ENCODE measurements at regions not wholly inside any gene's neighbourhood (a gene's known extent, or its start where the extent isn't known, plus 50 kb on each side); places are given as distances from the start of the nearest gene placed in this dataset.

- no peak for DNase-seq (ENCODE audit: low read depth)
- no peak overlapping the region for H3K4me3 ChIP-seq (ENCODE audit: low read depth, low read length)
- TF ChIP-seq, protein P1, sequence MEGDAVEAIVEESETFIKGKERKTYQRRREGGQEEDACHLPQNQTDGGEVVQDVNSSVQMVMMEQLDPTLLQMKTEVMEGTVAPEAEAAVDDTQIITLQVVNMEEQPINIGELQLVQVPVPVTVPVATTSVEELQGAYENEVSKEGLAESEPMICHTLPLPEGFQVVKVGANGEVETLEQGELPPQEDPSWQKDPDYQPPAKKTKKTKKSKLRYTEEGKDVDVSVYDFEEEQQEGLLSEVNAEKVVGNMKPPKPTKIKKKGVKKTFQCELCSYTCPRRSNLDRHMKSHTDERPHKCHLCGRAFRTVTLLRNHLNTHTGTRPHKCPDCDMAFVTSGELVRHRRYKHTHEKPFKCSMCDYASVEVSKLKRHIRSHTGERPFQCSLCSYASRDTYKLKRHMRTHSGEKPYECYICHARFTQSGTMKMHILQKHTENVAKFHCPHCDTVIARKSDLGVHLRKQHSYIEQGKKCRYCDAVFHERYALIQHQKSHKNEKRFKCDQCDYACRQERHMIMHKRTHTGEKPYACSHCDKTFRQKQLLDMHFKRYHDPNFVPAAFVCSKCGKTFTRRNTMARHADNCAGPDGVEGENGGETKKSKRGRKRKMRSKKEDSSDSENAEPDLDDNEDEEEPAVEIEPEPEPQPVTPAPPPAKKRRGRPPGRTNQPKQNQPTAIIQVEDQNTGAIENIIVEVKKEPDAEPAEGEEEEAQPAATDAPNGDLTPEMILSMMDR (IDR thresholded peaks at IDR 0.05; ENCODE audit: insufficient read depth, low read length, poor library complexity, severe bottlenecking) = no peak
- H3K27me3 ChIP-seq (ENCODE audit: control insufficient read depth, insufficient read depth, low read length) = no peaks in the 10 kb centered on the region
- no peaks in the 10 kb centered on the region for H3K36me3 ChIP-seq (ENCODE audit: control insufficient read depth, insufficient read depth, low read length)
Observed at GRCh38 chr2:18349421-18349820, 211.0 kb downstream of the RDH14 start.

- H3K4me3 ChIP-seq (ENCODE audit: low read depth, low read length) = no peak overlapping the region
- TF ChIP-seq, protein P1 (IDR thresholded peaks at IDR 0.05; ENCODE audit: insufficient read depth, low read length, poor library complexity, severe bottlenecking) = no peak
- DNase-seq (ENCODE audit: low read depth) = no peak
- no peaks in the 10 kb centered on the region for H3K27me3 ChIP-seq (ENCODE audit: control insufficient read depth, insufficient read depth, low read length)
- H3K36me3 ChIP-seq (ENCODE audit: control insufficient read depth, insufficient read depth, low read length) = no peaks in the 10 kb centered on the region
Observed at GRCh38 chr2:18346874-18347273, 213.6 kb downstream of the RDH14 start.

DNA sequence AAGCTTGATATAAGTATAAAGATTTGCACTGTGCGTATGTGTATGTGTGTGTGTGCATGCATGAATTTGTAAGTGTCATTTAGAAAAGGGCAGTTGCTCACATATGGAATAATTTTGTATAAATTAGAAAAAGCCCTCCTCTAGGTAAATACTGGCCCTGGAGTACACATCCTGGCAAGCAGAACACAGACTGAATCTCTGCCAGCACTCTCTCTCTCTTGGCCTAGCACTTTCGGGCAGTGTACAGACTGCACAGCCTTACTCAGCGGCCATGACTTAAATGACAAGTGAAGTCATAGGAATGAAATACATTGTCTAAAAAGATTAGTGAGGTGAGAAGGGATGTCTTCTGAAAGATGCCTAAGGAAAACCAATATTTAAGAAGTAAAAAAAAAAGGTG lies 214.1 kb downstream of the RDH14 start:
- H3K36me3 ChIP-seq (ENCODE audit: control insufficient read depth, insufficient read depth, low read length) = no peaks in the 10 kb centered on the region
- DNase-seq (ENCODE audit: low read depth) = no peak
- no peaks in the 10 kb centered on the region for H3K27me3 ChIP-seq (ENCODE audit: control insufficient read depth, insufficient read depth, low read length)
- TF ChIP-seq, protein P1 (IDR thresholded peaks at IDR 0.05; ENCODE audit: insufficient read depth, low read length, poor library complexity, severe bottlenecking) = no peak
- H3K4me3 ChIP-seq (ENCODE audit: low read depth, low read length) = no peak overlapping the region

DNA sequence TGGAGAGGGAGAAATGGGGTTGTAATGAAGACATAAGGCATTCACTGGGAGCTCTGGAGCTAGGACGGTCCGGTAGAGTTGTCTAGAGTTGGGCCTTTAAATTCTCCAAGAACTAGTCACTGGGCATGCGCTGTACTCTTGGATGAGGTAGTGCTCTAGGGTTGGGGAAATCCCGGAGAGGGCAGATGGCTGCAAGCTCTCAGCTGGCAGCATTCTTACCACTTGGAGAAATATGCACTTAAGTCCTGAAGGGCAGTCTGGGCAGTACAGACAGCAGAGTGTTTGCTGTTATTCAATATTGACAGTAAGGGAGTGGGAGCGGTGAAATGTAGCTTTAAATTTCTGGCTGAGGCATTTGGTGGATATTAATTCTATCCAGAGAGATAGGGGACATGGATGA lies 214.6 kb downstream of the RDH14 start:
- TF ChIP-seq, protein P1 (IDR thresholded peaks at IDR 0.05; ENCODE audit: insufficient read depth, low read length, poor library complexity, severe bottlenecking) = no peak
- H3K4me3 ChIP-seq (ENCODE audit: low read depth, low read length) = no peak overlapping the region
- no peaks in the 10 kb centered on the region for H3K36me3 ChIP-seq (ENCODE audit: control insufficient read depth, insufficient read depth, low read length)
- no peaks in the 10 kb centered on the region for H3K27me3 ChIP-seq (ENCODE audit: control insufficient read depth, insufficient read depth, low read length)
- DNase-seq (ENCODE audit: low read depth) = peak; percentile 55

DNA sequence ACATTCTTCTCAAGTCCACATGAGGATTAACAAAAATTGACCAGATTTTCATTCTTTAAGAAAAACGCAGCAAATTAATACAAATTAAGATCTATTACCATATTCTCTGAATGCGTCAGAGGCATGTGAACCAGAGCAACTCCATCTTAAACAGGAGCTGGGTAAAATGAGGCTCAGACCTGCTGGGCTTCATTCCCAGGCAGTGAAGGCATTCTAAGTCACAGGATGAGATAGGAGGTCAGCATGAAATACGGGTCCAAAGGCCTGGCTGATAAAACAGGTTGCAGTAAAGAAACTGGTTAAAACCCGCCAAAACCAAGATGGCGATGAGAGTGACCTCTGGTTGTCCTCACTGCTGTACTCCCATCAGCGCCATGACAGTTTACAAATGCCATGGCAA lies 217.6 kb downstream of the RDH14 start:
- TF ChIP-seq, protein P1 (IDR thresholded peaks at IDR 0.05; ENCODE audit: insufficient read depth, low read length, poor library complexity, severe bottlenecking) = no peak
- no peak overlapping the region for H3K4me3 ChIP-seq (ENCODE audit: low read depth, low read length)

DNA sequence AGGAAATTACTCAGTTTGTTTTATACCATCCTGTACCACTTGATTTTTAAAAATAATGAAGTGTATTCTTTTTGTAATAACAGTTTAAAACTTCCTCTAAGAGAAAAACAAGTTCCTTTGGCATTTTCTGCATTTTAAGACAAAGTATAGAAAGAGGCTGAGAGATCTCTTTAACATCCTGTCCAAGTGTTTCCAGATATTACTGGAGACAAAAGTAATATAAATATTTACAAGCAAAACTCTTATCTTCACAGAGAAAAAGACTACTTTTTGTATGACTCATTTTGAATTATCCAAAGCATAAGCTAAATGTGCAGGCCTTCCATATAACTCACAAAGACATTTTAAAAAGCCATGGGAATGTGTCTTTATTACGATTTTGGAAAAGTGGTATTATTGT lies 221.1 kb downstream of the RDH14 start:
- Histone ChIP-seq H3K4me3 (ENCODE audit: low read depth, low read length) (no peak overlapping the region), H3K27me3 (ENCODE audit: control insufficient read depth, insufficient read depth, low read length) (no peaks in the 10 kb centered on the region), H3K36me3 (ENCODE audit: control insufficient read depth, insufficient read depth, low read length) (no peaks in the 10 kb centered on the region)
- DNase-seq (ENCODE audit: low read depth) = no peak
- TF ChIP-seq, protein P1 (IDR thresholded peaks at IDR 0.05; ENCODE audit: insufficient read depth, low read length, poor library complexity, severe bottlenecking) = no peak

More for the DNA sequence above, 217.6 kb downstream of the RDH14 start:
- H3K27me3 ChIP-seq (ENCODE audit: control insufficient read depth, insufficient read depth, low read length) = no peaks in the 10 kb centered on the region
- no peaks in the 10 kb centered on the region for H3K36me3 ChIP-seq (ENCODE audit: control insufficient read depth, insufficient read depth, low read length)
- no peak for DNase-seq (ENCODE audit: low read depth)
